PC-3 (cell line): ENCODE measurements at regions not wholly inside any gene's neighbourhood (a gene's known extent, or its start where the extent isn't known, plus 50 kb on each side); places are given as distances from the start of the nearest gene placed in this dataset.

ENCODE experiments used
- ATAC-seq: fragments of 200-7000 bp; cut with Tn5 transposase; 2 replicates; pipeline ENCODE4 v1.9.1; 2020; ENCODE audit warnings: mild to moderate bottlenecking, moderate library complexity
- BruUV-seq: library from RNA; stranded (reverse); fragments of 400-500 nt; replicated peaks from 2 replicates; lab custom pipeline; 2021; lab: Mats Ljungman, UMichigan
- CTCF ChIA-PET: fragments of 300-600 bp; sonication (Branson Sonifier 250); formaldehyde crosslinking; loops from one replicate; lab custom pipeline; 2022; ENCODE audit warnings: antibody characterized with exemption; lab: Charles Lee
- POLR2A ChIA-PET: fragments of 300-600 bp; sonication (Branson Sonifier 250); formaldehyde crosslinking; loops from one replicate; lab custom pipeline; 2022; ENCODE audit warnings: antibody characterized with exemption; ENCODE audit not compliant: unreplicated experiment; lab: Charles Lee
- DNase-seq: peaks from one replicate; pipeline ENCODE4 v3.0.0-alpha.2; 2015
- H2AFZ ChIP-seq: fragments of 300-600 bp; sonication (generic); 2 replicates; pipeline ENCODE4 v1.6.0; 2016; ENCODE audit warnings: antibody characterized with exemption, low read length
- H3F3A ChIP-seq: fragments of 300-600 bp; sonication (generic); one replicate; pipeline ENCODE4 v1.6.0; 2017; ENCODE audit warnings: antibody characterized with exemption, low read length, control low read depth, mild to moderate bottlenecking; ENCODE audit not compliant: unreplicated experiment
- H3K27ac ChIP-seq: fragments of 300-600 bp; sonication (generic); 2 replicates; pipeline ENCODE4 v1.5.1; 2016; ENCODE audit warnings: mild to moderate bottlenecking, low read length
- H3K27me3 ChIP-seq: fragments of 300-600 bp; sonication (generic); 2 replicates; pipeline ENCODE4 v1.6.1; 2016; ENCODE audit warnings: low read length, mixed read lengths
- H3K36me3 ChIP-seq: fragments of 300-600 bp; sonication (generic); 2 replicates; pipeline ENCODE4 v1.6.1; 2016; ENCODE audit warnings: low read depth, mixed run types, low read length, mixed read lengths
- H3K4me1 ChIP-seq: fragments of 300-600 bp; sonication (generic); 2 replicates; pipeline ENCODE4 v1.5.1; 2016; ENCODE audit warnings: low read length; ENCODE audit not compliant: insufficient read depth
- H3K4me2 ChIP-seq: fragments of 300-600 bp; sonication (generic); 2 replicates; pipeline ENCODE4 v1.6.0; 2016; ENCODE audit warnings: low read length
- H3K4me3 ChIP-seq: fragments of 300-600 bp; sonication (generic); 2 replicates; pipeline ENCODE4 v1.5.1; 2016; ENCODE audit warnings: mild to moderate bottlenecking, low read length, mixed read lengths
- H3K79me2 ChIP-seq: fragments of 300-600 bp; sonication (generic); 2 replicates; pipeline ENCODE4 v1.6.1; 2017; ENCODE audit warnings: low read length, mixed read lengths
- H3K9ac ChIP-seq: fragments of 300-600 bp; sonication (generic); 2 replicates; pipeline ENCODE4 v1.6.0; 2016; ENCODE audit warnings: mild to moderate bottlenecking, low read length
- H3K9me2 ChIP-seq: fragments of 300-600 bp; sonication (generic); replicated peaks from 2 replicates; pipeline ENCODE4 v1.6.1; 2016; ENCODE audit warnings: mixed run types, low read length, mixed read lengths
- H3K9me3 ChIP-seq: fragments of 300-600 bp; sonication (generic); 2 replicates; pipeline ENCODE4 v1.6.1; 2016; ENCODE audit warnings: low read length, mixed read lengths
- H4K20me1 ChIP-seq: fragments of 300-600 bp; sonication (generic); 2 replicates; pipeline ENCODE4 v1.6.1; 2016; ENCODE audit warnings: low read length, mixed read lengths
- CTCF ChIP-seq: fragments of 300-600 bp; sonication (generic); conservative IDR thresholded peaks from 2 replicates; pipeline ENCODE4 v1.5.1; 2017; ENCODE audit warnings: antibody characterized with exemption, low read depth, mild to moderate bottlenecking, low read length
- EZH2 ChIP-seq: fragments of 300-600 bp; sonication (generic); IDR thresholded peaks from one replicate; pipeline ENCODE4 v1.6.1; 2017; ENCODE audit warnings: antibody characterized with exemption, mild to moderate bottlenecking, low read length; ENCODE audit not compliant: unreplicated experiment
- EZH2phosphoT487 ChIP-seq: fragments of 300-600 bp; sonication (generic); IDR thresholded peaks from 2 replicates; pipeline ENCODE4 v1.6.1; 2018; ENCODE audit warnings: mild to moderate bottlenecking, antibody characterized with exemption, low read length, borderline replicate concordance
- intact Hi-C: fragments of 100-400 bp; cut with micrococcal nuclease; formaldehyde crosslinking; loops from 2 replicates; pipeline ENCODE4 v1.9.0; 2023

- Histone ChIP-seq H3K27ac (0 out of 2 replicates have a peak overlapping the region, but pooled peaks have one; percentile 12), H3K27me3 (no peaks in the 10 kb centered on the region), H3K36me3 (no peaks in the 10 kb centered on the region), H4K20me1 (no peaks in the 10 kb centered on the region), H3K79me2 (no peaks in the 10 kb centered on the region), H3K9me2 (no peaks in the 10 kb centered on the region), H3K9me3 (no peaks in the 10 kb centered on the region), H3K9ac (no peak overlapping the region), H3F3A (no peaks in the 10 kb centered on the region), H3K4me3 (peak overlapping the region; percentile 21; the same call in 1 of the 2 replicates), H2AFZ (no peak overlapping the region), H3K4me1 (peaks cover 33% of the 10 kb centered on the region), H3K4me2 (peak overlapping the region; percentile 67)
- no TSS peak for BruUV-seq
- ChIA-PET CTCF (interaction anchor here (0.7 kb wide), 1 partner anchor 975 kb away, joined by 3 read pairs; no protein-coding TSS in a partner anchor), POLR2A (no interaction called here)
- ATAC-seq (peak; percentile 63), DNase-seq (peak; percentile 61)
- intact Hi-C loops, result loop anchor here (5.0 kb wide), 1 partner anchor 173 kb away; no protein-coding TSS in a partner anchor
- TF ChIP-seq CTCF, result no peak
- no peak for TF ChIP-seq EZH2phosphoT487
- no peak for TF ChIP-seq EZH2
Measured at GRCh38 chr1:189605226-189605625, 872.4 kb downstream of the BRINP3 start.

- Histone ChIP-seq H3K36me3 (no peaks in the 10 kb centered on the region), H3K9me3 (no peaks in the 10 kb centered on the region), H4K20me1 (no peaks in the 10 kb centered on the region), H2AFZ (no peak overlapping the region), H3K9ac (no peak overlapping the region), H3K27ac (no peak overlapping the region), H3F3A (no peaks in the 10 kb centered on the region), H3K27me3 (no peaks in the 10 kb centered on the region), H3K9me2 (no peaks in the 10 kb centered on the region), H3K4me3 (peak overlapping the region; percentile 21; the same call in 1 of the 2 replicates), H3K4me2 (peak overlapping the region; percentile 67), H3K79me2 (no peaks in the 10 kb centered on the region), H3K4me1 (peaks cover 33% of the 10 kb centered on the region)
- DNase-seq (peak; percentile 11), ATAC-seq (no peak)
- intact Hi-C loops, result loop anchor here (5.0 kb wide), 1 partner anchor 174 kb away; no protein-coding TSS in a partner anchor
- BruUV-seq, result no TSS peak
- ChIA-PET CTCF (interaction anchor here (0.7 kb wide), 1 partner anchor 974 kb away, joined by 3 read pairs; no protein-coding TSS in a partner anchor), POLR2A (no interaction called here)
- TF ChIP-seq CTCF (no peak), EZH2 (no peak), EZH2phosphoT487 (no peak)
Measured at GRCh38 chr1:189606047-189606446, 871.6 kb downstream of the BRINP3 start.

- H3K27ac ChIP-seq, result peak overlapping the region; percentile 46
- no peak for TF ChIP-seq EZH2phosphoT487
- no peak for TF ChIP-seq CTCF
- TF ChIP-seq EZH2, result no peak
- H2AFZ ChIP-seq, result no peak overlapping the region
- no peaks in the 10 kb centered on the region for H3K36me3 ChIP-seq
- H3K79me2 ChIP-seq, result no peaks in the 10 kb centered on the region
- DNase-seq (peak; percentile 88), ATAC-seq (peak; percentile 77)
- peaks cover 33% of the 10 kb centered on the region for H3K4me1 ChIP-seq
- no peak overlapping the region for H3K4me3 ChIP-seq
- no peaks in the 10 kb centered on the region for H3K9me2 ChIP-seq
- no peaks in the 10 kb centered on the region for H3K9me3 ChIP-seq
- H3K27me3 ChIP-seq, result no peaks in the 10 kb centered on the region
- ChIA-PET CTCF (no interaction called here), POLR2A (no interaction called here)
- peak overlapping the region; percentile 53 for H3K4me2 ChIP-seq
- no peak overlapping the region for H3K9ac ChIP-seq
- intact Hi-C loops, result loop anchor here (5.0 kb wide), 1 partner anchor 175 kb away; no protein-coding TSS in a partner anchor
- H3F3A ChIP-seq, result no peaks in the 10 kb centered on the region
- no peaks in the 10 kb centered on the region for H4K20me1 ChIP-seq
- no TSS peak for BruUV-seq
Measured at GRCh38 chr1:189606795-189607476, 870.7 kb downstream of the BRINP3 start.
